HUES64 (cell line): ENCODE measurements at regions not wholly inside any gene's neighbourhood (a gene's known extent, or its start where the extent isn't known, plus 50 kb on each side); places are given as distances from the start of the nearest gene placed in this dataset.
"Not testable (repeated sequence)": the region's sequence is repeated elsewhere in the genome, so short reads cannot be mapped to it uniquely, and the experiment has no call there.

Experiments
- H3K27ac ChIP-seq: 2 replicates; pipeline ENCODE4 v1.7.0; 2013; ENCODE audit warnings: low read depth, low read length, inconsistent platforms
- H3K27me3 ChIP-seq: 2 replicates; pipeline ENCODE4 v1.6.1; 2013; ENCODE audit warnings: mild to moderate bottlenecking, low read length; ENCODE audit not compliant: insufficient read depth
- H3K36me3 ChIP-seq: 2 replicates; pipeline ENCODE4 v1.6.1; 2013; ENCODE audit warnings: mild to moderate bottlenecking, low read length; ENCODE audit not compliant: insufficient read depth
- H3K4me1 ChIP-seq: 2 replicates; pipeline ENCODE4 v1.6.1; 2013; ENCODE audit warnings: mild to moderate bottlenecking, low read length, moderate library complexity; ENCODE audit not compliant: insufficient read depth
- H3K4me3 ChIP-seq: 2 replicates; pipeline ENCODE4 v1.5.1; 2013; ENCODE audit warnings: mild to moderate bottlenecking, low read length, moderate library complexity
- H3K9ac ChIP-seq: 2 replicates; pipeline ENCODE4 v1.6.1; 2013; ENCODE audit warnings: mild to moderate bottlenecking, low read depth, low read length
- H3K9me3 ChIP-seq: 2 replicates; pipeline ENCODE4 v1.6.1; 2013; ENCODE audit warnings: low read depth, low read length; ENCODE audit not compliant: insufficient read depth
- WGBS: fragments of 150-250, 120-280 bp; methylation state at CpG from one replicate; pipeline ENCODE4 v1.1.7; 2013; ENCODE audit warnings: missing lambda C conversion rate; 5-methylcytosine and 5-hydroxymethylcytosine counted together

- not testable (repeated sequence) for H3K36me3 ChIP-seq, H3K4me1 ChIP-seq, H3K27me3 ChIP-seq, H3K9ac ChIP-seq, H3K4me3 ChIP-seq, H3K27ac ChIP-seq
- WGBS, result 86% methylated on average over 6 of the region's 6 CpGs
- H3K9me3 ChIP-seq, result peaks cover 34% of the 10 kb centered on the region
These were observed 196.3 kb upstream of the ARL4C start for GRCh38 chr2:234693191-234693590.

GRCh38 chr2:234691968-234692955, 195.4 kb upstream of the ARL4C start:
- no peak overlapping the region for H3K4me3 ChIP-seq
- 94% methylated on average over 5 of the region's 6 CpGs for WGBS
- H3K36me3 ChIP-seq, result no peaks in the 10 kb centered on the region
- peaks cover 14% of the 10 kb centered on the region for H3K4me1 ChIP-seq
- no peak overlapping the region for H3K9ac ChIP-seq
- no peak overlapping the region for H3K27ac ChIP-seq
- H3K27me3 ChIP-seq, result no peaks in the 10 kb centered on the region
- H3K9me3 ChIP-seq, result peaks cover 25% of the 10 kb centered on the region

- 82% methylated on average over 6 of the region's 7 CpGs for WGBS
- Histone ChIP-seq H3K9me3 (peaks cover 14% of the 10 kb centered on the region), H3K27ac (no peak overlapping the region)
These were observed 194.3 kb upstream of the ARL4C start for GRCh38 chr2:234691214-234691575.

GRCh38 chr2:234690569-234691213, 193.8 kb upstream of the ARL4C start:
- no peak overlapping the region for H3K9ac ChIP-seq

More at GRCh38 chr2:234691214-234691575, 194.3 kb upstream of the ARL4C start:
- H3K4me1 ChIP-seq, result peaks cover 23% of the 10 kb centered on the region
- no peaks in the 10 kb centered on the region for H3K27me3 ChIP-seq
- no peaks in the 10 kb centered on the region for H3K36me3 ChIP-seq
- H3K4me3 ChIP-seq, result no peak overlapping the region
- H3K9ac ChIP-seq, result no peak overlapping the region

GRCh38 chr2:234689911-234690379, 193.1 kb upstream of the ARL4C start:
- H3K4me3 ChIP-seq, result no peak overlapping the region
- H3K9me3 ChIP-seq, result peaks cover 4% of the 10 kb centered on the region; the same call in 1 of the 2 replicates
- no peak overlapping the region for H3K9ac ChIP-seq
- H3K4me1 ChIP-seq, result peaks cover 36% of the 10 kb centered on the region
- no peak overlapping the region for H3K27ac ChIP-seq
- H3K27me3 ChIP-seq, result no peaks in the 10 kb centered on the region
- WGBS, result 83% methylated on average over 10 of the region's 10 CpGs
- H3K36me3 ChIP-seq, result no peaks in the 10 kb centered on the region

More at GRCh38 chr2:234690569-234691213, 193.8 kb upstream of the ARL4C start:
- Histone ChIP-seq H3K36me3 (no peaks in the 10 kb centered on the region), H3K9me3 (peaks cover 9% of the 10 kb centered on the region), H3K4me3 (no peak overlapping the region), H3K27ac (no peak overlapping the region), H3K27me3 (no peaks in the 10 kb centered on the region), H3K4me1 (peaks cover 28% of the 10 kb centered on the region)
- WGBS, result 86% methylated on average over 8 of the region's 8 CpGs

GRCh38 chr2:234687718-234688475, 191.0 kb upstream of the ARL4C start:
- Histone ChIP-seq H3K9ac (no peak overlapping the region), H3K4me1 (peaks cover 53% of the 10 kb centered on the region), H3K27ac (peak overlapping the region; percentile 24; the same call in 1 of the 2 replicates), H3K9me3 (no peaks in the 10 kb centered on the region), H3K4me3 (no peak overlapping the region), H3K36me3 (no peaks in the 10 kb centered on the region), H3K27me3 (no peaks in the 10 kb centered on the region)
- 96% methylated on average over 6 of the region's 6 CpGs for WGBS

GRCh38 chr2:234686088-234686890, 189.4 kb upstream of the ARL4C start:
- Histone ChIP-seq H3K9me3 (no peaks in the 10 kb centered on the region), H3K4me1 (peaks cover 62% of the 10 kb centered on the region), H3K9ac (peak overlapping the region; percentile 48), H3K27me3 (no peaks in the 10 kb centered on the region), H3K27ac (peak overlapping the region; percentile 95), H3K36me3 (no peaks in the 10 kb centered on the region), H3K4me3 (peak overlapping the region; percentile 14; the same call in 1 of the 2 replicates)
- 18% methylated on average over 4 of the region's 4 CpGs for WGBS

GRCh38 chr2:234684466-234684865, 187.6 kb upstream of the ARL4C start:
- peaks cover 67% of the 10 kb centered on the region for H3K4me1 ChIP-seq
- 51% methylated on average over 1 of the region's 1 CpG for WGBS
- no peak overlapping the region for H3K4me3 ChIP-seq
- peak overlapping the region; percentile 90 for H3K27ac ChIP-seq
- H3K36me3 ChIP-seq, result no peaks in the 10 kb centered on the region
- H3K27me3 ChIP-seq, result no peaks in the 10 kb centered on the region
- no peak overlapping the region for H3K9ac ChIP-seq
- no peaks in the 10 kb centered on the region for H3K9me3 ChIP-seq

GRCh38 chr2:234683950-234684349, 187.1 kb upstream of the ARL4C start:
- H3K4me1 ChIP-seq, result peaks cover 67% of the 10 kb centered on the region
- H3K36me3 ChIP-seq, result no peaks in the 10 kb centered on the region
- H3K27me3 ChIP-seq, result no peaks in the 10 kb centered on the region
- 14% methylated on average over 2 of the region's 3 CpGs for WGBS
- peak overlapping the region; percentile 43; the same call in 1 of the 2 replicates for H3K9ac ChIP-seq
- peak overlapping the region; percentile 90 for H3K27ac ChIP-seq
- no peak overlapping the region for H3K4me3 ChIP-seq
- H3K9me3 ChIP-seq, result peaks cover 1% of the 10 kb centered on the region; the same call in 1 of the 2 replicates

- Histone ChIP-seq H3K4me3 (no peak overlapping the region), H3K9me3 (peaks cover 11% of the 10 kb centered on the region), H3K36me3 (no peaks in the 10 kb centered on the region), H3K27ac (no peak overlapping the region), H3K27me3 (no peaks in the 10 kb centered on the region), H3K9ac (no peak overlapping the region), H3K4me1 (peaks cover 66% of the 10 kb centered on the region)
- WGBS, result 77% methylated on average over 4 of the region's 4 CpGs
These were observed 185.8 kb upstream of the ARL4C start for GRCh38 chr2:234682492-234683228.
